RWPE2 (cell line): ENCODE measurements at regions not wholly inside any gene's neighbourhood (a gene's known extent, or its start where the extent isn't known, plus 50 kb on each side); places are given as distances from the start of the nearest gene placed in this dataset.

Source experiments
- ATAC-seq: fragments of 200-7000 bp; cut with Tn5 transposase; 3 replicates; pipeline ENCODE4 v1.9.1; 2021; ENCODE audit warnings: low read depth
- DNase-seq: peaks from one replicate; pipeline ENCODE4 v3.0.0-alpha.2; 2020; ENCODE audit warnings: low spot score
- H3K27ac ChIP-seq: fragments of 450-650 bp; 2 replicates; pipeline ENCODE4 v1.5.1; 2017; ENCODE audit warnings: mild to moderate bottlenecking; ENCODE audit not compliant: poor library complexity, severe bottlenecking
- H3K27me3 ChIP-seq: fragments of 250-450 bp; sonication (Bioruptor Pico); 2 replicates; pipeline ENCODE4 v1.5.1; 2021; ENCODE audit warnings: mild to moderate bottlenecking, moderate library complexity; ENCODE audit not compliant: insufficient read depth, poor library complexity, severe bottlenecking
- H3K36me3 ChIP-seq: fragments of 250-450 bp; sonication (Bioruptor Pico); 2 replicates; pipeline ENCODE4 v1.5.1; 2020; ENCODE audit warnings: low read depth, mild to moderate bottlenecking, moderate library complexity
- H3K4me1 ChIP-seq: fragments of 250-450 bp; sonication (Bioruptor Pico); 2 replicates; pipeline ENCODE4 v1.5.1; 2021; ENCODE audit warnings: mild to moderate bottlenecking, moderate library complexity; ENCODE audit not compliant: insufficient read depth, poor library complexity, severe bottlenecking
- H3K4me3 ChIP-seq: fragments of 250-450 bp; sonication (Bioruptor Pico); 2 replicates; pipeline ENCODE4 v1.5.1; 2021; ENCODE audit warnings: mild to moderate bottlenecking, moderate library complexity; ENCODE audit not compliant: severe bottlenecking
- H3K9me3 ChIP-seq: fragments of 250-450 bp; sonication (Bioruptor Pico); 2 replicates; pipeline ENCODE4 v1.5.1; 2021; ENCODE audit warnings: mild to moderate bottlenecking, moderate library complexity; ENCODE audit not compliant: severe bottlenecking
- CTCF ChIP-seq: fragments of 450-650 bp; IDR thresholded peaks from one replicate; pipeline ENCODE4 v1.5.1; 2017; ENCODE audit warnings: mild to moderate bottlenecking, moderate library complexity; ENCODE audit not compliant: poor library complexity, severe bottlenecking

GRCh38 chr6:11835065-11835464 is 56.5 kb upstream of the ADTRP start:
- no peak for TF ChIP-seq CTCF
- Histone ChIP-seq H3K36me3 (no peaks in the 10 kb centered on the region), H3K4me3 (no peak overlapping the region), H3K27ac (no peak overlapping the region), H3K27me3 (no peaks in the 10 kb centered on the region), H3K9me3 (no peaks in the 10 kb centered on the region), H3K4me1 (no peaks in the 10 kb centered on the region)
- no peak for ATAC-seq
- no peak for DNase-seq

GRCh38 chr6:11833626-11834592 is 55.3 kb upstream of the ADTRP start:
- DNase-seq = no peak
- ATAC-seq = no peak
- no peak overlapping the region for H3K4me3 ChIP-seq
- no peak overlapping the region for H3K27ac ChIP-seq
- H3K36me3 ChIP-seq = no peaks in the 10 kb centered on the region
- no peak for TF ChIP-seq CTCF
- H3K9me3 ChIP-seq = no peaks in the 10 kb centered on the region
- no peaks in the 10 kb centered on the region for H3K27me3 ChIP-seq
- no peaks in the 10 kb centered on the region for H3K4me1 ChIP-seq

GRCh38 chr6:11831653-11832052 is 53.0 kb upstream of the ADTRP start:
- H3K27ac ChIP-seq = no peak overlapping the region
- H3K4me3 ChIP-seq = no peak overlapping the region
- H3K27me3 ChIP-seq = no peaks in the 10 kb centered on the region
- H3K36me3 ChIP-seq = no peaks in the 10 kb centered on the region
- H3K4me1 ChIP-seq = no peaks in the 10 kb centered on the region
- ATAC-seq (no peak), DNase-seq (no peak)
- no peaks in the 10 kb centered on the region for H3K9me3 ChIP-seq
- no peak for TF ChIP-seq CTCF

GRCh38 chr6:11830520-11830919 is 51.9 kb upstream of the ADTRP start:
- no peak overlapping the region for H3K4me3 ChIP-seq
- H3K27me3 ChIP-seq = no peaks in the 10 kb centered on the region
- no peaks in the 10 kb centered on the region for H3K4me1 ChIP-seq

More at GRCh38 chr6:11830520-11830919, 51.9 kb upstream of the ADTRP start:
- DNase-seq (no peak), ATAC-seq (no peak)
- H3K27ac ChIP-seq = no peak overlapping the region
- no peaks in the 10 kb centered on the region for H3K9me3 ChIP-seq
- no peak for TF ChIP-seq CTCF
- H3K36me3 ChIP-seq = no peaks in the 10 kb centered on the region
